NCI-H446 (cell line): ENCODE measurements at regions not wholly inside any gene's neighbourhood (a gene's known extent, or its start where the extent isn't known, plus 50 kb on each side); places are given as distances from the start of the nearest gene placed in this dataset.
A peak's percentile ranks its signal among the peaks of the same experiment; 100 is the strongest.

Experiments used
- DNase-seq, 2 experiments: peaks; one replicate each; lab custom pipeline; 2025; lab: John Stamatoyannopoulos, UW

- DNase-seq = no peak
These were observed 358.9 kb downstream of the ACTL7B start for GRCh38 chr9:108496846-108497245.

GRCh38 chr9:108489567-108489966 is 366.2 kb downstream of the ACTL7B start:
- DNase-seq = no peak

GRCh38 chr9:108486831-108487230 is 369.0 kb downstream of the ACTL7B start:
- DNase-seq = no peak

GRCh38 chr9:108484468-108484867 is 371.3 kb downstream of the ACTL7B start:
- no peak for DNase-seq

- no peak for DNase-seq
These were observed 372.1 kb downstream of the ACTL7B start for GRCh38 chr9:108483676-108484075.

GRCh38 chr9:108479989-108480652 is 375.7 kb downstream of the ACTL7B start:
- DNase-seq = no peak

- DNase-seq = no peak
These were observed 377.1 kb downstream of the ACTL7B start for GRCh38 chr9:108478431-108479332.

- DNase-seq = no peak
These were observed 378.2 kb downstream of the ACTL7B start for GRCh38 chr9:108477529-108478006.

- DNase-seq = no peak
These were observed 379.2 kb downstream of the ACTL7B start for GRCh38 chr9:108476574-108476973.

- DNase-seq = no peak
These were observed 380.0 kb downstream of the ACTL7B start for GRCh38 chr9:108475813-108476212.

GRCh38 chr9:108474356-108474755 is 381.4 kb downstream of the ACTL7B start:
- DNase-seq = no peak

GRCh38 chr9:108473209-108474112 is 382.3 kb downstream of the ACTL7B start:
- DNase-seq = no peak

- DNase-seq = no peak
These were observed 386.1 kb downstream of the ACTL7B start for GRCh38 chr9:108469654-108470053.

GRCh38 chr9:108468364-108468763 is 387.4 kb downstream of the ACTL7B start:
- DNase-seq = peak in 1 of 2 experiments; percentile 20

GRCh38 chr9:108467653-108468324 is 388.0 kb downstream of the ACTL7B start:
- no peak for DNase-seq

GRCh38 chr9:108467161-108467560 is 388.6 kb downstream of the ACTL7B start:
- DNase-seq = no peak

GRCh38 chr9:108466304-108466703 is 389.5 kb downstream of the ACTL7B start:
- no peak for DNase-seq

GRCh38 chr9:108463932-108464606 is 391.7 kb downstream of the ACTL7B start:
- no peak for DNase-seq

- DNase-seq = no peak
These were observed 398.9 kb downstream of the ACTL7B start for GRCh38 chr9:108456903-108457302.

GRCh38 chr9:108445431-108446071 is 410.2 kb downstream of the ACTL7B start:
- no peak for DNase-seq
